ENCODE measurements at regions not wholly inside any gene's neighbourhood (a gene's known extent, or its start where the extent isn't known, plus 50 kb on each side); places are given as distances from the start of the nearest gene placed in this dataset.

- TF ChIP-seq CSDC2 (CRISPR knock-in tag; IDR thresholded peaks at IDR 0.05) (no peak), ZNF70 (CRISPR knock-in tag; IDR thresholded peaks at IDR 0.05) (no peak), ESRRG (CRISPR knock-in tag; IDR thresholded peaks at IDR 0.05) (no peak), RARB (CRISPR knock-in tag; IDR thresholded peaks at IDR 0.05) (no peak), TOX (CRISPR knock-in tag; IDR thresholded peaks at IDR 0.05; ENCODE audit: borderline replicate concordance) (no peak), ZFP3 (CRISPR knock-in tag; IDR thresholded peaks at IDR 0.05) (no peak), GLIS3 (CRISPR knock-in tag; IDR thresholded peaks at IDR 0.05) (no peak), CREB5 (CRISPR knock-in tag; IDR thresholded peaks at IDR 0.05; ENCODE audit: low read depth) (no peak)
These were observed 534.0 kb downstream of the TMEM121 start for GRCh38 chr14:106060276-106060975.
